Ishikawa (cell line): ENCODE measurements at regions not wholly inside any gene's neighbourhood (a gene's known extent, or its start where the extent isn't known, plus 50 kb on each side); places are given as distances from the start of the nearest gene placed in this dataset.

ENCODE experiments used
- CEBPB ChIP-seq: IDR thresholded peaks from 2 replicates; pipeline ENCODE4 v1.6.1; 2012
- CREB1 ChIP-seq: IDR thresholded peaks from 2 replicates; pipeline ENCODE4 v1.6.1; 2012; ENCODE audit warnings: low read depth
- EP300 ChIP-seq: IDR thresholded peaks from 2 replicates; pipeline ENCODE4 v1.6.1; 2012; ENCODE audit warnings: borderline replicate concordance
- TAF1 ChIP-seq: IDR thresholded peaks from 2 replicates; pipeline ENCODE4 v1.6.1; 2012; ENCODE audit warnings: low read depth, mild to moderate bottlenecking
- YY1 ChIP-seq: IDR thresholded peaks from 2 replicates; pipeline ENCODE4 v1.6.1; 2012; ENCODE audit warnings: low read depth
- ZBTB7A ChIP-seq: IDR thresholded peaks from 2 replicates; pipeline ENCODE4 v1.6.1; 2012; ENCODE audit warnings: low read depth
- TF ChIP-seq, protein P1 (sequence below): IDR thresholded peaks from 2 replicates; pipeline ENCODE4 v1.6.1; 2012; ENCODE audit warnings: low read depth, mild to moderate bottlenecking
- TF ChIP-seq, protein P2 (sequence below): IDR thresholded peaks from 2 replicates; pipeline ENCODE4 v1.6.1; 2012
- TF ChIP-seq, protein P3 (sequence below): IDR thresholded peaks from 2 replicates; pipeline ENCODE4 v1.6.1; 2012

- TF ChIP-seq, protein P1, sequence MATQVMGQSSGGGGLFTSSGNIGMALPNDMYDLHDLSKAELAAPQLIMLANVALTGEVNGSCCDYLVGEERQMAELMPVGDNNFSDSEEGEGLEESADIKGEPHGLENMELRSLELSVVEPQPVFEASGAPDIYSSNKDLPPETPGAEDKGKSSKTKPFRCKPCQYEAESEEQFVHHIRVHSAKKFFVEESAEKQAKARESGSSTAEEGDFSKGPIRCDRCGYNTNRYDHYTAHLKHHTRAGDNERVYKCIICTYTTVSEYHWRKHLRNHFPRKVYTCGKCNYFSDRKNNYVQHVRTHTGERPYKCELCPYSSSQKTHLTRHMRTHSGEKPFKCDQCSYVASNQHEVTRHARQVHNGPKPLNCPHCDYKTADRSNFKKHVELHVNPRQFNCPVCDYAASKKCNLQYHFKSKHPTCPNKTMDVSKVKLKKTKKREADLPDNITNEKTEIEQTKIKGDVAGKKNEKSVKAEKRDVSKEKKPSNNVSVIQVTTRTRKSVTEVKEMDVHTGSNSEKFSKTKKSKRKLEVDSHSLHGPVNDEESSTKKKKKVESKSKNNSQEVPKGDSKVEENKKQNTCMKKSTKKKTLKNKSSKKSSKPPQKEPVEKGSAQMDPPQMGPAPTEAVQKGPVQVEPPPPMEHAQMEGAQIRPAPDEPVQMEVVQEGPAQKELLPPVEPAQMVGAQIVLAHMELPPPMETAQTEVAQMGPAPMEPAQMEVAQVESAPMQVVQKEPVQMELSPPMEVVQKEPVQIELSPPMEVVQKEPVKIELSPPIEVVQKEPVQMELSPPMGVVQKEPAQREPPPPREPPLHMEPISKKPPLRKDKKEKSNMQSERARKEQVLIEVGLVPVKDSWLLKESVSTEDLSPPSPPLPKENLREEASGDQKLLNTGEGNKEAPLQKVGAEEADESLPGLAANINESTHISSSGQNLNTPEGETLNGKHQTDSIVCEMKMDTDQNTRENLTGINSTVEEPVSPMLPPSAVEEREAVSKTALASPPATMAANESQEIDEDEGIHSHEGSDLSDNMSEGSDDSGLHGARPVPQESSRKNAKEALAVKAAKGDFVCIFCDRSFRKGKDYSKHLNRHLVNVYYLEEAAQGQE = no peak
- TF ChIP-seq, protein P2, sequence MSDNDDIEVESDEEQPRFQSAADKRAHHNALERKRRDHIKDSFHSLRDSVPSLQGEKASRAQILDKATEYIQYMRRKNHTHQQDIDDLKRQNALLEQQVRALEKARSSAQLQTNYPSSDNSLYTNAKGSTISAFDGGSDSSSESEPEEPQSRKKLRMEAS = no peak
- TF ChIP-seq YY1 = no peak
- no peak for TF ChIP-seq ZBTB7A
- no peak for TF ChIP-seq CEBPB
- TF ChIP-seq, protein P3, sequence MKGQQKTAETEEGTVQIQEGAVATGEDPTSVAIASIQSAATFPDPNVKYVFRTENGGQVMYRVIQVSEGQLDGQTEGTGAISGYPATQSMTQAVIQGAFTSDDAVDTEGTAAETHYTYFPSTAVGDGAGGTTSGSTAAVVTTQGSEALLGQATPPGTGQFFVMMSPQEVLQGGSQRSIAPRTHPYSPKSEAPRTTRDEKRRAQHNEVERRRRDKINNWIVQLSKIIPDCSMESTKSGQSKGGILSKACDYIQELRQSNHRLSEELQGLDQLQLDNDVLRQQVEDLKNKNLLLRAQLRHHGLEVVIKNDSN = no peak
- TF ChIP-seq CREB1 = no peak
- TF ChIP-seq EP300 = no peak
- TF ChIP-seq TAF1 = no peak
These were observed 51.1 kb upstream of the TCL1A start for GRCh38 chr14:95765051-95765450.
